HEK293T (cell line): ENCODE measurements at regions not wholly inside any gene's neighbourhood (a gene's known extent, or its start where the extent isn't known, plus 50 kb on each side); places are given as distances from the start of the nearest gene placed in this dataset.

Experiments
- CTCF ChIA-PET: fragments of 350-600 bp; formaldehyde crosslinking; extraction: SDS; loops from one replicate; lab custom pipeline; 2021; ENCODE audit warnings: antibody characterized with exemption, inconsistent platforms; lab: Yijun Ruan, JAX
- POLR2A ChIA-PET: fragments of 350-600 bp; formaldehyde crosslinking; extraction: SDS; loops from one replicate; lab custom pipeline; 2020; ENCODE audit warnings: antibody characterized with exemption, inconsistent platforms; lab: Yijun Ruan, JAX
- DNase-seq: peaks from one replicate; pipeline ENCODE4 v3.0.0; 2012; ENCODE audit warnings: mixed read lengths; ENCODE audit errors: extremely low spot score
- ARNT ChIP-seq: fragments of 450-650 bp; IDR thresholded peaks from 2 replicates; pipeline ENCODE4 v1.6.1; 2017; ENCODE audit warnings: mild to moderate bottlenecking
- BHLHE40 ChIP-seq: fragments of 450-650 bp; IDR thresholded peaks from 2 replicates; pipeline ENCODE4 v1.6.1; 2016; ENCODE audit warnings: mild to moderate bottlenecking, moderate library complexity, borderline replicate concordance
- CTBP1 ChIP-seq: fragments of 450-650 bp; IDR thresholded peaks from 2 replicates; pipeline ENCODE4 v1.6.1; 2016; ENCODE audit warnings: borderline replicate concordance
- ELF4 ChIP-seq: fragments of 450-650 bp; IDR thresholded peaks from 2 replicates; pipeline ENCODE4 v1.6.1; 2017; ENCODE audit warnings: antibody characterized with exemption
- FOXA1 ChIP-seq: fragments of 450-650 bp; IDR thresholded peaks from 2 replicates; pipeline ENCODE4 v1.6.1; 2016; ENCODE audit warnings: mild to moderate bottlenecking
- FOXK2 ChIP-seq: fragments of 450-650 bp; IDR thresholded peaks from 2 replicates; pipeline ENCODE4 v1.6.1; 2016; ENCODE audit warnings: mild to moderate bottlenecking
- FOXM1 ChIP-seq: fragments of 450-650 bp; IDR thresholded peaks from 2 replicates; pipeline ENCODE4 v1.6.1; 2017; ENCODE audit warnings: mild to moderate bottlenecking, borderline replicate concordance
- HDGF ChIP-seq: fragments of 450-650 bp; IDR thresholded peaks from 2 replicates; pipeline ENCODE4 v1.6.1; 2017; ENCODE audit warnings: antibody characterized with exemption, borderline replicate concordance
- L3MBTL2 ChIP-seq: fragments of 450-650 bp; conservative IDR thresholded peaks from 2 replicates; pipeline ENCODE4 v1.6.1; 2016; ENCODE audit warnings: mild to moderate bottlenecking
- LEF1 ChIP-seq: fragments of 450-650 bp; IDR thresholded peaks from 2 replicates; pipeline ENCODE4 v1.6.1; 2017; ENCODE audit warnings: mild to moderate bottlenecking, borderline replicate concordance
- NFRKB ChIP-seq: fragments of 450-650 bp; IDR thresholded peaks from 2 replicates; pipeline ENCODE4 v1.6.1; 2016; ENCODE audit warnings: mild to moderate bottlenecking, moderate library complexity
- PKNOX1 ChIP-seq: fragments of 450-650 bp; IDR thresholded peaks from 2 replicates; pipeline ENCODE4 v1.6.1; 2016
- SP1 ChIP-seq: fragments of 450-650 bp; IDR thresholded peaks from 2 replicates; pipeline ENCODE4 v1.6.1; 2017
- SUZ12 ChIP-seq: fragments of 450-650 bp; IDR thresholded peaks from 2 replicates; pipeline ENCODE4 v1.6.1; 2016; ENCODE audit warnings: mild to moderate bottlenecking
- TARDBP ChIP-seq: fragments of 450-650 bp; IDR thresholded peaks from 2 replicates; pipeline ENCODE4 v1.6.1; 2016
- ZNF384 ChIP-seq: fragments of 450-650 bp; IDR thresholded peaks from 2 replicates; pipeline ENCODE4 v1.6.1; 2016

GRCh38 chr5:5805916-5806315, 383.4 kb downstream of the ICE1 start:
- DNase-seq: no peak
- TF ChIP-seq ELF4 (no peak), SUZ12 (no peak), ARNT (no peak), LEF1 (no peak), SP1 (no peak), NFRKB (no peak), CTBP1 (no peak), HDGF (no peak), L3MBTL2 (no peak), ZNF384 (no peak), TARDBP (no peak), FOXK2 (no peak), BHLHE40 (no peak), FOXA1 (no peak), PKNOX1 (no peak), FOXM1 (no peak)
- ChIA-PET CTCF (no interaction called here), POLR2A (no interaction called here)

- POLR2A ChIA-PET: no interaction called here
- CTCF ChIA-PET: no interaction called here
- TF ChIP-seq SUZ12 (no peak), TARDBP (no peak), ZNF384 (no peak), BHLHE40 (no peak), FOXK2 (no peak), LEF1 (no peak), L3MBTL2 (no peak), PKNOX1 (no peak), NFRKB (no peak), HDGF (no peak), ARNT (no peak), ELF4 (no peak), FOXA1 (no peak), CTBP1 (no peak), SP1 (no peak), FOXM1 (no peak)
- no peak for DNase-seq
Measured at GRCh38 chr5:5804478-5805233, 382.2 kb downstream of the ICE1 start.

- DNase-seq: no peak
- CTCF ChIA-PET: no interaction called here
- no peak for TF ChIP-seq NFRKB
- no peak for TF ChIP-seq CTBP1
- no peak for TF ChIP-seq SUZ12
- TF ChIP-seq SP1: no peak
- TF ChIP-seq TARDBP: no peak
- no peak for TF ChIP-seq FOXK2
- no peak for TF ChIP-seq ZNF384
- no peak for TF ChIP-seq ARNT
- no peak for TF ChIP-seq FOXA1
- TF ChIP-seq L3MBTL2: no peak
- TF ChIP-seq PKNOX1: no peak
- TF ChIP-seq LEF1: no peak
- TF ChIP-seq FOXM1: no peak
- no peak for TF ChIP-seq ELF4
- no peak for TF ChIP-seq HDGF
- no peak for TF ChIP-seq BHLHE40
- POLR2A ChIA-PET: no interaction called here
Measured at GRCh38 chr5:5800801-5801761, 378.6 kb downstream of the ICE1 start.

- ChIA-PET CTCF (no interaction called here), POLR2A (no interaction called here)
- TF ChIP-seq TARDBP: no peak
- no peak for TF ChIP-seq HDGF
- TF ChIP-seq CTBP1: no peak
- TF ChIP-seq ZNF384: no peak
- no peak for TF ChIP-seq SP1
- no peak for DNase-seq
Measured at GRCh38 chr5:5799826-5800225, 377.3 kb downstream of the ICE1 start.

GRCh38 chr5:5799229-5799628, 376.8 kb downstream of the ICE1 start:
- TF ChIP-seq TARDBP: no peak
- no peak for TF ChIP-seq ARNT
- no peak for TF ChIP-seq PKNOX1
- no peak for TF ChIP-seq FOXA1
- TF ChIP-seq SP1: no peak
- no peak for TF ChIP-seq ELF4
- TF ChIP-seq NFRKB: no peak
- TF ChIP-seq FOXM1: no peak
- no peak for TF ChIP-seq LEF1
- TF ChIP-seq CTBP1: no peak
- ChIA-PET POLR2A (no interaction called here), CTCF (no interaction called here)

More at GRCh38 chr5:5799229-5799628, 376.8 kb downstream of the ICE1 start:
- DNase-seq: no peak
